HepG2 (cell line): ENCODE measurements at regions not wholly inside any gene's neighbourhood (a gene's known extent, or its start where the extent isn't known, plus 50 kb on each side); places are given as distances from the start of the nearest gene placed in this dataset.

ENCODE experiments used
- CEBPB ChIP-seq: IDR thresholded peaks from 2 replicates; pipeline ENCODE4 v1.6.1; 2011; ENCODE audit warnings: low read depth, low read length, improper control_type of control experiment, borderline replicate concordance
- POLR2A ChIP-seq, 2 experiments: IDR thresholded peaks; 2 replicates each; pipeline ENCODE4 v1.6.1; 2011; ENCODE audit warnings: low read depth in 2 of 2, low read length in 2 of 2, mild to moderate bottlenecking in 1 of 2, moderate library complexity in 1 of 2; ENCODE audit not compliant: insufficient read depth in 1 of 2
- RFX5 ChIP-seq: IDR thresholded peaks from 2 replicates; pipeline ENCODE4 v1.6.1; 2011; ENCODE audit warnings: low read depth, low read length, improper control_type of control experiment
- SP2 ChIP-seq: sonication (generic); formaldehyde crosslinking; IDR thresholded peaks from 2 replicates; pipeline ENCODE4 v1.5.1; 2020; ENCODE audit warnings: mild to moderate bottlenecking, missing genetic modification reagents
- TF ChIP-seq, protein P1 (sequence below): sonication (generic); formaldehyde crosslinking; IDR thresholded peaks from 2 replicates; pipeline ENCODE4 v1.5.0; 2020; ENCODE audit warnings: mild to moderate bottlenecking, missing genetic modification reagents, moderate library complexity

DNA sequence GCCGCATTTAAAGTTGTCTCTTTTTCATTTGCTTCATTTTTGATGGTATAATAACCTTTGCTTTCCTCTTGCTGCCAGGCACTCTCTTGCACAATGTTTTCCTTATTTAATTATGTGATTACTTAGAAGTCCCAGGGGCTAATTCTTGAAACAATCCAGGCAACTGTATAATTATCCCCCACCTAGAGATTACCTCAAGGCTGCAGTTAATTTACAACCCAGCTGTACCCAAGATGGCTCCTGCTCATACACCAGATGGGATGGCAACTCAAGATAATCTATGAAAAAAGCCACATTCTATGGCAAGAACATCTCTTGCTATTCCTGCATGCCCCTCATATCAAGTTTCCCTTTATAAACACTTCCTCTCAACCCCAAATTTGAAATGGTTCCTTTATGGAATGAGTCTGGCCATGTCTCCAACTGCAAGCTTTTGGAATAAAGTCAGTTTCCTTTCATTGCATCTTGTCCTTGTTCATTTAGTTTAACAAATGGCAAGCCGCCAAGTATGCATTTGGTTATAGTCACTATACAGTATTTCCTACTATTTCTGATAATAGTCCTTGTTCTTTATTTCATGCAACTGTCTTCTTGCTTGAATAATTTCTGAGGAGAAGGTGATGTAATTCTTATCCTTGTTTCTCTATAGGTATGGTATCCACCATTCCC is 1042.6 kb downstream of the PLA2G4A start:
- TF ChIP-seq, protein P1, sequence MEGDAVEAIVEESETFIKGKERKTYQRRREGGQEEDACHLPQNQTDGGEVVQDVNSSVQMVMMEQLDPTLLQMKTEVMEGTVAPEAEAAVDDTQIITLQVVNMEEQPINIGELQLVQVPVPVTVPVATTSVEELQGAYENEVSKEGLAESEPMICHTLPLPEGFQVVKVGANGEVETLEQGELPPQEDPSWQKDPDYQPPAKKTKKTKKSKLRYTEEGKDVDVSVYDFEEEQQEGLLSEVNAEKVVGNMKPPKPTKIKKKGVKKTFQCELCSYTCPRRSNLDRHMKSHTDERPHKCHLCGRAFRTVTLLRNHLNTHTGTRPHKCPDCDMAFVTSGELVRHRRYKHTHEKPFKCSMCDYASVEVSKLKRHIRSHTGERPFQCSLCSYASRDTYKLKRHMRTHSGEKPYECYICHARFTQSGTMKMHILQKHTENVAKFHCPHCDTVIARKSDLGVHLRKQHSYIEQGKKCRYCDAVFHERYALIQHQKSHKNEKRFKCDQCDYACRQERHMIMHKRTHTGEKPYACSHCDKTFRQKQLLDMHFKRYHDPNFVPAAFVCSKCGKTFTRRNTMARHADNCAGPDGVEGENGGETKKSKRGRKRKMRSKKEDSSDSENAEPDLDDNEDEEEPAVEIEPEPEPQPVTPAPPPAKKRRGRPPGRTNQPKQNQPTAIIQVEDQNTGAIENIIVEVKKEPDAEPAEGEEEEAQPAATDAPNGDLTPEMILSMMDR (CRISPR knock-in tag), result no peak
- TF ChIP-seq POLR2A (IDR thresholded peaks at IDR 0.05; ENCODE audit: insufficient read depth in 1 of 2, low read depth in 2 of 2, low read length in 2 of 2) (no peak), RFX5 (no peak), SP2 (CRISPR knock-in tag) (no peak), CEBPB (no peak)
